HG02938 (cell line): ENCODE measurements at regions not wholly inside any gene's neighbourhood (a gene's known extent, or its start where the extent isn't known, plus 50 kb on each side); places are given as distances from the start of the nearest gene placed in this dataset.
"Not testable (repeated sequence)": the region's sequence is repeated elsewhere in the genome, so short reads cannot be mapped to it uniquely, and the experiment has no call there.

Experiments
- ATAC-seq: cut with Tn5 transposase; IDR thresholded peaks from one replicate; pipeline ENCODE4 v1.9.1; 2021; ENCODE audit warnings: mild to moderate bottlenecking, moderate library complexity; ENCODE audit not compliant: unreplicated experiment

GRCh38 chr5:67817652-67818051 is 397.9 kb upstream of the PIK3R1 start:
- ATAC-seq = no peak

- no peak for ATAC-seq
These were observed 399.1 kb upstream of the PIK3R1 start for GRCh38 chr5:67816456-67816855.

- ATAC-seq = no peak
These were observed 399.8 kb upstream of the PIK3R1 start for GRCh38 chr5:67815455-67816391.

GRCh38 chr5:67814569-67815311 is 400.8 kb upstream of the PIK3R1 start:
- no peak for ATAC-seq

- ATAC-seq = no peak
These were observed 401.5 kb upstream of the PIK3R1 start for GRCh38 chr5:67813877-67814539.

GRCh38 chr5:67809589-67809988 is 406.0 kb upstream of the PIK3R1 start:
- no peak for ATAC-seq

GRCh38 chr5:67808340-67808739 is 407.2 kb upstream of the PIK3R1 start:
- no peak for ATAC-seq

GRCh38 chr5:67807439-67807888 is 408.1 kb upstream of the PIK3R1 start:
- ATAC-seq = no peak

GRCh38 chr5:67806654-67807438 is 408.7 kb upstream of the PIK3R1 start:
- ATAC-seq = no peak

- no peak for ATAC-seq
These were observed 409.7 kb upstream of the PIK3R1 start for GRCh38 chr5:67805666-67806348.

GRCh38 chr5:67802766-67803165 is 412.8 kb upstream of the PIK3R1 start:
- ATAC-seq = peak; percentile 65

GRCh38 chr5:67799732-67800234 is 415.8 kb upstream of the PIK3R1 start:
- no peak for ATAC-seq

- not testable (repeated sequence) for ATAC-seq
These were observed 417.1 kb upstream of the PIK3R1 start for GRCh38 chr5:67798470-67798869.

- ATAC-seq = no peak
These were observed 419.6 kb upstream of the PIK3R1 start for GRCh38 chr5:67795781-67796477.

- ATAC-seq = no peak
These were observed 421.6 kb upstream of the PIK3R1 start for GRCh38 chr5:67793966-67794365.

GRCh38 chr5:67793418-67793817 is 422.1 kb upstream of the PIK3R1 start:
- no peak for ATAC-seq

GRCh38 chr5:67792891-67793290 is 422.7 kb upstream of the PIK3R1 start:
- ATAC-seq = no peak

GRCh38 chr5:67790390-67790789 is 425.2 kb upstream of the PIK3R1 start:
- no peak for ATAC-seq
